ENCODE measurements at regions not wholly inside any gene's neighbourhood (a gene's known extent, or its start where the extent isn't known, plus 50 kb on each side); places are given as distances from the start of the nearest gene placed in this dataset.

DNA sequence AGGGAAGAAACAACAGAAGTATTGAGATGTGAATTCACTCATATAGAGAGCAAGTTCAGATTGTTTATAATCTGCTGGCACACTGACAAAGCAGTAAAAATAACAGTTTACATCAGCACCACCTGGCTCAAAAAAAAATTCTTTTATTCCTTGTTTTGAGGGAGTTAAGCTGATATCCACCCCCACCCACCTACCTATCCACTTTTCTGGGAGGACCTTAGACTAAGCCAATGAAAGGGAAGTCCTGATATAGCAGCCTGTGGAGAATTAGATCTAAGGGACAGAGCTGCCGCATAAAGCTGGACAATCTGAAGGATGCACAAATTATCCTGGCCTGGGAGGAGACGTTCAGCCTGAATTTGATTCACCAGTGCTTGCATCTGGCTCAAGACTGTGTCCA, 264.5 kb downstream of the RCHY1 start:
- no peak for TF ChIP-seq EZH2phosphoT487 (IDR thresholded peaks at IDR 0.05; ENCODE audit: borderline replicate concordance)
- TF ChIP-seq, protein P1, sequence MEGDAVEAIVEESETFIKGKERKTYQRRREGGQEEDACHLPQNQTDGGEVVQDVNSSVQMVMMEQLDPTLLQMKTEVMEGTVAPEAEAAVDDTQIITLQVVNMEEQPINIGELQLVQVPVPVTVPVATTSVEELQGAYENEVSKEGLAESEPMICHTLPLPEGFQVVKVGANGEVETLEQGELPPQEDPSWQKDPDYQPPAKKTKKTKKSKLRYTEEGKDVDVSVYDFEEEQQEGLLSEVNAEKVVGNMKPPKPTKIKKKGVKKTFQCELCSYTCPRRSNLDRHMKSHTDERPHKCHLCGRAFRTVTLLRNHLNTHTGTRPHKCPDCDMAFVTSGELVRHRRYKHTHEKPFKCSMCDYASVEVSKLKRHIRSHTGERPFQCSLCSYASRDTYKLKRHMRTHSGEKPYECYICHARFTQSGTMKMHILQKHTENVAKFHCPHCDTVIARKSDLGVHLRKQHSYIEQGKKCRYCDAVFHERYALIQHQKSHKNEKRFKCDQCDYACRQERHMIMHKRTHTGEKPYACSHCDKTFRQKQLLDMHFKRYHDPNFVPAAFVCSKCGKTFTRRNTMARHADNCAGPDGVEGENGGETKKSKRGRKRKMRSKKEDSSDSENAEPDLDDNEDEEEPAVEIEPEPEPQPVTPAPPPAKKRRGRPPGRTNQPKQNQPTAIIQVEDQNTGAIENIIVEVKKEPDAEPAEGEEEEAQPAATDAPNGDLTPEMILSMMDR (conservative IDR thresholded peaks at IDR 0.05; ENCODE audit: low read length), result no peak
- Histone ChIP-seq H3F3A (ENCODE audit: low read depth) (no peaks in the 10 kb centered on the region), H3K4me3 (ENCODE audit: low read length, poor library complexity, severe bottlenecking) (no peak overlapping the region), H3K9ac (ENCODE audit: low read depth, low read length, poor library complexity, severe bottlenecking) (no peak overlapping the region), H3K9me2 (replicated peaks; ENCODE audit: low read depth, low read length) (no peaks in the 10 kb centered on the region), H3K79me2 (ENCODE audit: insufficient read depth, low read length) (no peaks in the 10 kb centered on the region), H3K36me3 (ENCODE audit: insufficient read depth, low read length) (no peaks in the 10 kb centered on the region), H3K4me1 (ENCODE audit: insufficient read depth, low read length, poor library complexity, severe bottlenecking) (no peaks in the 10 kb centered on the region), H4K20me1 (ENCODE audit: insufficient read depth, low read length, poor library complexity, severe bottlenecking) (no peaks in the 10 kb centered on the region), H3K9me3 (ENCODE audit: insufficient read depth, low read depth, low read length) (no peaks in the 10 kb centered on the region; the same call in 1 of the 2 replicates), H3K27me3 (ENCODE audit: insufficient read depth, low read length, poor library complexity, severe bottlenecking) (no peaks in the 10 kb centered on the region), H3K4me2 (ENCODE audit: low read depth, low read length, poor library complexity, severe bottlenecking) (no peak overlapping the region), H2AFZ (ENCODE audit: low read length) (no peak overlapping the region)

DNA sequence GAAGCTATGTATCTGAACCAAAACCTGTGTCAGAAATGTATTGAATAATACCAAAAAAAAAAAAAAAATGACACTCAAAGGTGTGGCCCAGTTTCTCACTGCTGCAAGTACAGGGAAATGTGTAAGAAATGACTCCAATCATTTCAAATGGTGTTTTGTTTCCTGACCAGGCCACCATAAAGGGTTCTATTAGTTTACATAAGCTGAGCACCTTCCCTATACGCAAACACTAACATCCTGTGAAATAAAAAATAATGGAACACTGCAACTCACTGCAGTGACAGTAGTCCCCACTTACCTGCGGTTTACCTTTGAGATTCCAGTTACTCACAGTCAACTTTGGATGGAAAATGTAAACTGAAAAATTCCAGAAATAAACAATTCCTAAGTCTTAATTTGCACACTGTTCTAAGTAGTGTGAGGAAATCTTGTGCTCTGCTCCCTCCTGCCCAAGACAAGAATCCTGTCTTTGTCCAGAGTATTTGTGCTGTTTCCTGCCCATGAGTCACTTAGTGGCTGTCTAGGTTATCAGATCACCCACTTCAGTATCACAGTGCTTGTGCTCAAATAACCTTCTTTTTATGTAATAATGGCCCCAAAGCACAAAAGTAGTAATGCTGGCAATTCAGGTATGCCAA, 265.3 kb downstream of the RCHY1 start:
- no peaks in the 10 kb centered on the region for H3K36me3 ChIP-seq (ENCODE audit: insufficient read depth, low read length)
- no peaks in the 10 kb centered on the region for H3K4me1 ChIP-seq (ENCODE audit: insufficient read depth, low read length, poor library complexity, severe bottlenecking)
- H3K9me2 ChIP-seq (replicated peaks; ENCODE audit: low read depth, low read length), result no peaks in the 10 kb centered on the region
- H3F3A ChIP-seq (ENCODE audit: low read depth), result no peaks in the 10 kb centered on the region
- H3K4me2 ChIP-seq (ENCODE audit: low read depth, low read length, poor library complexity, severe bottlenecking), result no peak overlapping the region
- H3K9me3 ChIP-seq (ENCODE audit: insufficient read depth, low read depth, low read length), result no peaks in the 10 kb centered on the region; the same call in 1 of the 2 replicates
- H3K79me2 ChIP-seq (ENCODE audit: insufficient read depth, low read length), result no peaks in the 10 kb centered on the region
- no peaks in the 10 kb centered on the region for H4K20me1 ChIP-seq (ENCODE audit: insufficient read depth, low read length, poor library complexity, severe bottlenecking)
- H3K4me3 ChIP-seq (ENCODE audit: low read length, poor library complexity, severe bottlenecking), result no peak overlapping the region
- no peak for TF ChIP-seq EZH2phosphoT487 (IDR thresholded peaks at IDR 0.05; ENCODE audit: borderline replicate concordance)
- TF ChIP-seq, protein P1 (conservative IDR thresholded peaks at IDR 0.05; ENCODE audit: low read length), result no peak
- no peaks in the 10 kb centered on the region for H3K27me3 ChIP-seq (ENCODE audit: insufficient read depth, low read length, poor library complexity, severe bottlenecking)
- H2AFZ ChIP-seq (ENCODE audit: low read length), result no peak overlapping the region
- no peak overlapping the region for H3K9ac ChIP-seq (ENCODE audit: low read depth, low read length, poor library complexity, severe bottlenecking)

DNA sequence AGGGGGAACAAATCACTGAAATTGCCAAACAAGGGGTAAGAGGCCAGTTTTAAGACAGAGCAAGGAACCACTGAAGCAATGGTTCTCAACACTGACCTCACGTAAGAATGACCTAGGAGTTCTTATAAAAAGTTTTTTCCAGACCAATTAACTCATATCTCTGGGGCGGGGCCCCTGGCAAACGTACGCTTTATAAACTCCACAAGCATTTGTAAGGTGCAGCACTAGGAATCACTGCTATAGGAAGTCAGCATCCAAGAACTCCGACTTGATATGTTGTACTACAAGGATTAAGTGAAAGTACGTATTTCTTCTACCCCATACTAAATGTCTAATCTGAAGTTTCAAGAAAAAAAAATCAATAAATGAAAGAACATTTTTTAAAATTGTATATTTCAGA, 269.9 kb downstream of the RCHY1 start:
- Histone ChIP-seq H3K27me3 (ENCODE audit: insufficient read depth, low read length, poor library complexity, severe bottlenecking) (no peaks in the 10 kb centered on the region), H3K79me2 (ENCODE audit: insufficient read depth, low read length) (no peaks in the 10 kb centered on the region), H3K9me2 (replicated peaks; ENCODE audit: low read depth, low read length) (no peaks in the 10 kb centered on the region), H2AFZ (ENCODE audit: low read length) (no peak overlapping the region), H3F3A (ENCODE audit: low read depth) (no peaks in the 10 kb centered on the region), H4K20me1 (ENCODE audit: insufficient read depth, low read length, poor library complexity, severe bottlenecking) (no peaks in the 10 kb centered on the region), H3K36me3 (ENCODE audit: insufficient read depth, low read length) (no peaks in the 10 kb centered on the region), H3K4me1 (ENCODE audit: insufficient read depth, low read length, poor library complexity, severe bottlenecking) (no peaks in the 10 kb centered on the region), H3K9ac (ENCODE audit: low read depth, low read length, poor library complexity, severe bottlenecking) (no peak overlapping the region), H3K9me3 (ENCODE audit: insufficient read depth, low read depth, low read length) (no peaks in the 10 kb centered on the region), H3K4me2 (ENCODE audit: low read depth, low read length, poor library complexity, severe bottlenecking) (no peak overlapping the region), H3K4me3 (ENCODE audit: low read length, poor library complexity, severe bottlenecking) (no peak overlapping the region)
- TF ChIP-seq EZH2phosphoT487 (IDR thresholded peaks at IDR 0.05; ENCODE audit: borderline replicate concordance), result no peak
- TF ChIP-seq, protein P1 (conservative IDR thresholded peaks at IDR 0.05; ENCODE audit: low read length), result no peak
